ENCODE measurements at regions not wholly inside any gene's neighbourhood (a gene's known extent, or its start where the extent isn't known, plus 50 kb on each side); places are given as distances from the start of the nearest gene placed in this dataset.
"Not testable (repeated sequence)": the region's sequence is repeated elsewhere in the genome, so short reads cannot be mapped to it uniquely, and the experiment has no call there.

GRCh38 chr17:62196587-62196986 is 131.5 kb upstream of the MED13 start:
- not testable (repeated sequence) for H3K4me3 ChIP-seq (ENCODE audit: low read length); H3K79me2 ChIP-seq (ENCODE audit: control insufficient read depth, insufficient read depth, low read length); H3K27ac ChIP-seq (ENCODE audit: low read depth, low read length); H4K8ac ChIP-seq (ENCODE audit: low read depth, low read length); H3K9ac ChIP-seq (ENCODE audit: low read length); H3K4me2 ChIP-seq (ENCODE audit: low read length); DNase-seq; H3K4me1 ChIP-seq (ENCODE audit: control insufficient read depth, low read depth, low read length); H4K5ac ChIP-seq (ENCODE audit: low read length); H3K56ac ChIP-seq (ENCODE audit: low read length); H3K36me3 ChIP-seq (ENCODE audit: control insufficient read depth, insufficient read depth, low read length); H2BK120ac ChIP-seq (ENCODE audit: low read depth, low read length); H2BK5ac ChIP-seq (ENCODE audit: low read length); H2BK15ac ChIP-seq (replicated peaks; ENCODE audit: low read depth); H3K18ac ChIP-seq (ENCODE audit: low read length); H3K23ac ChIP-seq (ENCODE audit: low read length); H2AK5ac ChIP-seq (ENCODE audit: low read length); H3K4ac ChIP-seq (ENCODE audit: low read depth, low read length); H3K27me3 ChIP-seq (ENCODE audit: insufficient read depth, low read length, poor library complexity); H3K79me1 ChIP-seq (ENCODE audit: low read length)
- WGBS (ENCODE audit: extremely low coverage, insufficient coverage, low lambda C conversion rate) = no CpG with 5 or more reads among the region's 3 CpGs

DNA sequence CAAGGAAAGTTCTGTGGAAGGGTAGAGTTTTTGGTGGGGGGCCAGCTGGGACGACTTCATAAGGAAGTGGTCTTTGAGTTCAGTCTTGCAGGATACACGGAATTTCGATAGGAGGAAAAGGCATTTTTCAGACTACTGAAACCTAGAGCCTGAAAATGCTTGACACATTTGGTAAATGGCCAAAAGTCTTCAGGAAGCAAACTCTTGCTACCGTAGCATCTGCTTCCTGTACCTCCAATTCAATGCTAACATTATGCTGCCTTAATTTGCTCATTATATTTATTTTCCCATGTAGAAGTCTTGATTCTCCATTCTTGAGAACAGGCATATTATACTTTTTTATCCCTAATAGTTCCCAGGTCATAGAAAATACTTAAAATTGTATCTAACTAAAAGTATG is 129.3 kb upstream of the MED13 start:
- no peak for DNase-seq
- no CpG with 5 or more reads among the region's 4 CpGs for WGBS (ENCODE audit: extremely low coverage, insufficient coverage, low lambda C conversion rate)
- Histone ChIP-seq H3K56ac (ENCODE audit: low read length) (no peak overlapping the region), H3K4me3 (ENCODE audit: low read length) (no peak overlapping the region), H2AK5ac (ENCODE audit: low read length) (no peak overlapping the region), H3K18ac (ENCODE audit: low read length) (no peak overlapping the region), H3K27ac (ENCODE audit: low read depth, low read length) (no peak overlapping the region), H3K36me3 (ENCODE audit: control insufficient read depth, insufficient read depth, low read length) (no peaks in the 10 kb centered on the region), H3K23ac (ENCODE audit: low read length) (no peak overlapping the region), H3K4ac (ENCODE audit: low read depth, low read length) (no peak overlapping the region), H3K9ac (ENCODE audit: low read length) (no peak overlapping the region), H3K4me1 (ENCODE audit: control insufficient read depth, low read depth, low read length) (no peaks in the 10 kb centered on the region), H4K5ac (ENCODE audit: low read length) (no peak overlapping the region), H2BK5ac (ENCODE audit: low read length) (no peak overlapping the region), H3K79me2 (ENCODE audit: control insufficient read depth, insufficient read depth, low read length) (no peaks in the 10 kb centered on the region), H4K8ac (ENCODE audit: low read depth, low read length) (no peak overlapping the region), H3K27me3 (ENCODE audit: insufficient read depth, low read length, poor library complexity) (no peaks in the 10 kb centered on the region), H2BK15ac (replicated peaks; ENCODE audit: low read depth) (no peak overlapping the region), H3K4me2 (ENCODE audit: low read length) (no peak overlapping the region), H2BK120ac (ENCODE audit: low read depth, low read length) (no peak overlapping the region), H3K79me1 (ENCODE audit: low read length) (no peaks in the 10 kb centered on the region)

DNA sequence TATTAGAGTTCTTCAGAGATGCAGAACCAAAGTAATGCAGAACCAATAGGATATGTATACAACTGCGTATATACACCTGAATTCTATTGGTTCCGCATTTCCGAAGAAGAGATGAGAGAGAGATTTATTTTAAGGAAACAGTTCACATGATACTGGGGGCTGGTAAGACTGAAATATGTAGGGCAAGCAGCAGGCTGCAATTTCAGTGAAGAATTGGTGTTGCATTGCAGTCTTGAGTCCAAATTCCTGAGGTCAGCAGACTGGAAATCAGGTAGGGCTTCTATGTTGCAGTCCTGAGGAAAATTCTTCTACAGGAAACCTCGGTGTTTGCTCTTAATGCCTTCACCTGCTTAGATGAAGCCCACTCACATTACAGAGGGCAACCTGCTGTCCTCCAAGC is 128.2 kb upstream of the MED13 start:
- H3K79me1 ChIP-seq (ENCODE audit: low read length) = no peaks in the 10 kb centered on the region
- H3K56ac ChIP-seq (ENCODE audit: low read length) = no peak overlapping the region
- H2BK120ac ChIP-seq (ENCODE audit: low read depth, low read length) = no peak overlapping the region
- H2AK5ac ChIP-seq (ENCODE audit: low read length) = no peak overlapping the region
- no peak overlapping the region for H3K18ac ChIP-seq (ENCODE audit: low read length)
- no peak overlapping the region for H3K9ac ChIP-seq (ENCODE audit: low read length)
- no peak overlapping the region for H3K4me3 ChIP-seq (ENCODE audit: low read length)
- H3K4me1 ChIP-seq (ENCODE audit: control insufficient read depth, low read depth, low read length) = no peaks in the 10 kb centered on the region
- no peak overlapping the region for H3K4ac ChIP-seq (ENCODE audit: low read depth, low read length)
- H2BK5ac ChIP-seq (ENCODE audit: low read length) = no peak overlapping the region
- no peak overlapping the region for H4K8ac ChIP-seq (ENCODE audit: low read depth, low read length)
- no peaks in the 10 kb centered on the region for H3K27me3 ChIP-seq (ENCODE audit: insufficient read depth, low read length, poor library complexity)
- H3K36me3 ChIP-seq (ENCODE audit: control insufficient read depth, insufficient read depth, low read length) = no peaks in the 10 kb centered on the region
- WGBS (ENCODE audit: extremely low coverage, insufficient coverage, low lambda C conversion rate) = no CpG with 5 or more reads among the region's 4 CpGs
- no peaks in the 10 kb centered on the region for H3K79me2 ChIP-seq (ENCODE audit: control insufficient read depth, insufficient read depth, low read length)
- no peak overlapping the region for H3K4me2 ChIP-seq (ENCODE audit: low read length)
- no peak overlapping the region for H4K5ac ChIP-seq (ENCODE audit: low read length)
- H3K27ac ChIP-seq (ENCODE audit: low read depth, low read length) = no peak overlapping the region
- H2BK15ac ChIP-seq (replicated peaks; ENCODE audit: low read depth) = no peak overlapping the region
- H3K23ac ChIP-seq (ENCODE audit: low read length) = no peak overlapping the region
- DNase-seq = no peak

- no peak overlapping the region for H3K27ac ChIP-seq (ENCODE audit: low read depth, low read length)
- no peak overlapping the region for H3K56ac ChIP-seq (ENCODE audit: low read length)
- H2AK5ac ChIP-seq (ENCODE audit: low read length) = no peak overlapping the region
- no peaks in the 10 kb centered on the region for H3K27me3 ChIP-seq (ENCODE audit: insufficient read depth, low read length, poor library complexity)
- no peak overlapping the region for H3K18ac ChIP-seq (ENCODE audit: low read length)
- no peak overlapping the region for H3K4me3 ChIP-seq (ENCODE audit: low read length)
- no peak overlapping the region for H2BK120ac ChIP-seq (ENCODE audit: low read depth, low read length)
- no peaks in the 10 kb centered on the region for H3K79me1 ChIP-seq (ENCODE audit: low read length)
- no peak overlapping the region for H2BK15ac ChIP-seq (replicated peaks; ENCODE audit: low read depth)
- no peaks in the 10 kb centered on the region for H3K36me3 ChIP-seq (ENCODE audit: control insufficient read depth, insufficient read depth, low read length)
- no peaks in the 10 kb centered on the region for H3K4me1 ChIP-seq (ENCODE audit: control insufficient read depth, low read depth, low read length)
- H4K8ac ChIP-seq (ENCODE audit: low read depth, low read length) = no peak overlapping the region
- H3K9ac ChIP-seq (ENCODE audit: low read length) = no peak overlapping the region
- H3K23ac ChIP-seq (ENCODE audit: low read length) = no peak overlapping the region
- H4K5ac ChIP-seq (ENCODE audit: low read length) = no peak overlapping the region
- no peak overlapping the region for H2BK5ac ChIP-seq (ENCODE audit: low read length)
- no peak overlapping the region for H3K4me2 ChIP-seq (ENCODE audit: low read length)
- no peaks in the 10 kb centered on the region for H3K79me2 ChIP-seq (ENCODE audit: control insufficient read depth, insufficient read depth, low read length)
- WGBS (ENCODE audit: extremely low coverage, insufficient coverage, low lambda C conversion rate) = no CpG with 5 or more reads among the region's 17 CpGs
- H3K4ac ChIP-seq (ENCODE audit: low read depth, low read length) = no peak overlapping the region
- no peak for DNase-seq
These were observed 126.6 kb upstream of the MED13 start for GRCh38 chr17:62191390-62192361.

GRCh38 chr17:62189377-62189776 is 124.3 kb upstream of the MED13 start:
- H2AK5ac ChIP-seq (ENCODE audit: low read length) = no peak overlapping the region
- H3K4me1 ChIP-seq (ENCODE audit: control insufficient read depth, low read depth, low read length) = peaks cover 5% of the 10 kb centered on the region
- H3K4me2 ChIP-seq (ENCODE audit: low read length) = no peak overlapping the region
- H3K27me3 ChIP-seq (ENCODE audit: insufficient read depth, low read length, poor library complexity) = no peaks in the 10 kb centered on the region
- no peak overlapping the region for H2BK120ac ChIP-seq (ENCODE audit: low read depth, low read length)
- no peak overlapping the region for H3K56ac ChIP-seq (ENCODE audit: low read length)
- H3K36me3 ChIP-seq (ENCODE audit: control insufficient read depth, insufficient read depth, low read length) = no peaks in the 10 kb centered on the region
- no peaks in the 10 kb centered on the region for H3K79me2 ChIP-seq (ENCODE audit: control insufficient read depth, insufficient read depth, low read length)
- no peak overlapping the region for H4K8ac ChIP-seq (ENCODE audit: low read depth, low read length)
- H4K5ac ChIP-seq (ENCODE audit: low read length) = no peak overlapping the region
- H3K4me3 ChIP-seq (ENCODE audit: low read length) = no peak overlapping the region
- H3K79me1 ChIP-seq (ENCODE audit: low read length) = no peaks in the 10 kb centered on the region
- WGBS (ENCODE audit: extremely low coverage, insufficient coverage, low lambda C conversion rate) = no CpG with 5 or more reads among the region's 6 CpGs
- no peak overlapping the region for H3K4ac ChIP-seq (ENCODE audit: low read depth, low read length)
- H3K9ac ChIP-seq (ENCODE audit: low read length) = no peak overlapping the region
- H3K18ac ChIP-seq (ENCODE audit: low read length) = no peak overlapping the region
- no peak overlapping the region for H3K27ac ChIP-seq (ENCODE audit: low read depth, low read length)
- no peak overlapping the region for H2BK5ac ChIP-seq (ENCODE audit: low read length)
- no peak for DNase-seq
- no peak overlapping the region for H2BK15ac ChIP-seq (replicated peaks; ENCODE audit: low read depth)
- no peak overlapping the region for H3K23ac ChIP-seq (ENCODE audit: low read length)

- no peak overlapping the region for H4K8ac ChIP-seq (ENCODE audit: low read depth, low read length)
- H3K4me1 ChIP-seq (ENCODE audit: control insufficient read depth, low read depth, low read length) = peaks cover 5% of the 10 kb centered on the region
- no peaks in the 10 kb centered on the region for H3K79me1 ChIP-seq (ENCODE audit: low read length)
- no peak overlapping the region for H2BK120ac ChIP-seq (ENCODE audit: low read depth, low read length)
- no peaks in the 10 kb centered on the region for H3K79me2 ChIP-seq (ENCODE audit: control insufficient read depth, insufficient read depth, low read length)
- no peak overlapping the region for H3K56ac ChIP-seq (ENCODE audit: low read length)
- no peak overlapping the region for H3K27ac ChIP-seq (ENCODE audit: low read depth, low read length)
- H3K18ac ChIP-seq (ENCODE audit: low read length) = no peak overlapping the region
- H2BK15ac ChIP-seq (replicated peaks; ENCODE audit: low read depth) = no peak overlapping the region
- no peak overlapping the region for H3K9ac ChIP-seq (ENCODE audit: low read length)
- no peak overlapping the region for H2BK5ac ChIP-seq (ENCODE audit: low read length)
- H2AK5ac ChIP-seq (ENCODE audit: low read length) = no peak overlapping the region
- H3K4me3 ChIP-seq (ENCODE audit: low read length) = no peak overlapping the region
- no peak overlapping the region for H3K23ac ChIP-seq (ENCODE audit: low read length)
- H3K36me3 ChIP-seq (ENCODE audit: control insufficient read depth, insufficient read depth, low read length) = no peaks in the 10 kb centered on the region
- H3K27me3 ChIP-seq (ENCODE audit: insufficient read depth, low read length, poor library complexity) = no peaks in the 10 kb centered on the region
- no peak for DNase-seq
- no peak overlapping the region for H3K4ac ChIP-seq (ENCODE audit: low read depth, low read length)
- WGBS (ENCODE audit: extremely low coverage, insufficient coverage, low lambda C conversion rate) = no CpG with 5 or more reads among the region's 5 CpGs
- no peak overlapping the region for H4K5ac ChIP-seq (ENCODE audit: low read length)
- no peak overlapping the region for H3K4me2 ChIP-seq (ENCODE audit: low read length)
These were observed 123.6 kb upstream of the MED13 start for GRCh38 chr17:62188713-62189112.
